ENCODE measurements at regions not wholly inside any gene's neighbourhood (a gene's known extent, or its start where the extent isn't known, plus 50 kb on each side); places are given as distances from the start of the nearest gene placed in this dataset.

GRCh38 chr5:159478950-159479349 is 148.7 kb upstream of the IL12B start (continued):
- no peak for TF ChIP-seq MITF (IDR thresholded peaks at IDR 0.05)
- TF ChIP-seq, protein P1, sequence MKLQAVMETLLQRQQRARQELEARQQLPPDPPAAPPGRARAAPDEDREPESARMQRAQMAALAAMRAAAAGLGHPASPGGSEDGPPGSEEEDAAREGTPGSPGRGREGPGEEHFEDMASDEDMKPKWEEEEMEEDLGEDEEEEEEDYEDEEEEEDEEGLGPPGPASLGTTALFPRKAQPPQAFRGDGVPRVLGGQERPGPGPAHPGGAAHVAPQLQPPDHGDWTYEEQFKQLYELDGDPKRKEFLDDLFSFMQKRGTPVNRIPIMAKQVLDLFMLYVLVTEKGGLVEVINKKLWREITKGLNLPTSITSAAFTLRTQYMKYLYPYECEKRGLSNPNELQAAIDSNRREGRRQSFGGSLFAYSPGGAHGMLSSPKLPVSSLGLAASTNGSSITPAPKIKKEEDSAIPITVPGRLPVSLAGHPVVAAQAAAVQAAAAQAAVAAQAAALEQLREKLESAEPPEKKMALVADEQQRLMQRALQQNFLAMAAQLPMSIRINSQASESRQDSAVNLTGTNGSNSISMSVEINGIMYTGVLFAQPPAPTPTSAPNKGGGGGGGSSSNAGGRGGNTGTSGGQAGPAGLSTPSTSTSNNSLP (IDR thresholded peaks at IDR 0.05; ENCODE audit: borderline replicate concordance, low read depth, low read length), result no peak
- no peak for TF ChIP-seq EP400 (IDR thresholded peaks at IDR 0.05)
- no peak for TF ChIP-seq SRSF9 (IDR thresholded peaks at IDR 0.05; ENCODE audit: borderline replicate concordance, low read depth, low read length)
- TF ChIP-seq, protein P2, sequence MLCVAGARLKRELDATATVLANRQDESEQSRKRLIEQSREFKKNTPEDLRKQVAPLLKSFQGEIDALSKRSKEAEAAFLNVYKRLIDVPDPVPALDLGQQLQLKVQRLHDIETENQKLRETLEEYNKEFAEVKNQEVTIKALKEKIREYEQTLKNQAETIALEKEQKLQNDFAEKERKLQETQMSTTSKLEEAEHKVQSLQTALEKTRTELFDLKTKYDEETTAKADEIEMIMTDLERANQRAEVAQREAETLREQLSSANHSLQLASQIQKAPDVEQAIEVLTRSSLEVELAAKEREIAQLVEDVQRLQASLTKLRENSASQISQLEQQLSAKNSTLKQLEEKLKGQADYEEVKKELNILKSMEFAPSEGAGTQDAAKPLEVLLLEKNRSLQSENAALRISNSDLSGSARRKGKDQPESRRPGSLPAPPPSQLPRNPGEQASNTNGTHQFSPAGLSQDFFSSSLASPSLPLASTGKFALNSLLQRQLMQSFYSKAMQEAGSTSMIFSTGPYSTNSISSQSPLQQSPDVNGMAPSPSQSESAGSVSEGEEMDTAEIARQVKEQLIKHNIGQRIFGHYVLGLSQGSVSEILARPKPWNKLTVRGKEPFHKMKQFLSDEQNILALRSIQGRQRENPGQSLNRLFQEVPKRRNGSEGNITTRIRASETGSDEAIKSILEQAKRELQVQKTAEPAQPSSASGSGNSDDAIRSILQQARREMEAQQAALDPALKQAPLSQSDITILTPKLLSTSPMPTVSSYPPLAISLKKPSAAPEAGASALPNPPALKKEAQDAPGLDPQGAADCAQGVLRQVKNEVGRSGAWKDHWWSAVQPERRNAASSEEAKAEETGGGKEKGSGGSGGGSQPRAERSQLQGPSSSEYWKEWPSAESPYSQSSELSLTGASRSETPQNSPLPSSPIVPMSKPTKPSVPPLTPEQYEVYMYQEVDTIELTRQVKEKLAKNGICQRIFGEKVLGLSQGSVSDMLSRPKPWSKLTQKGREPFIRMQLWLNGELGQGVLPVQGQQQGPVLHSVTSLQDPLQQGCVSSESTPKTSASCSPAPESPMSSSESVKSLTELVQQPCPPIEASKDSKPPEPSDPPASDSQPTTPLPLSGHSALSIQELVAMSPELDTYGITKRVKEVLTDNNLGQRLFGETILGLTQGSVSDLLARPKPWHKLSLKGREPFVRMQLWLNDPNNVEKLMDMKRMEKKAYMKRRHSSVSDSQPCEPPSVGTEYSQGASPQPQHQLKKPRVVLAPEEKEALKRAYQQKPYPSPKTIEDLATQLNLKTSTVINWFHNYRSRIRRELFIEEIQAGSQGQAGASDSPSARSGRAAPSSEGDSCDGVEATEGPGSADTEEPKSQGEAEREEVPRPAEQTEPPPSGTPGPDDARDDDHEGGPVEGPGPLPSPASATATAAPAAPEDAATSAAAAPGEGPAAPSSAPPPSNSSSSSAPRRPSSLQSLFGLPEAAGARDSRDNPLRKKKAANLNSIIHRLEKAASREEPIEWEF (CRISPR knock-in tag; IDR thresholded peaks at IDR 0.05), result no peak
- no peak for TF ChIP-seq MXI1 (IDR thresholded peaks at IDR 0.05; ENCODE audit: low read depth, low read length)
- TF ChIP-seq ZNF699 (CRISPR knock-in tag; IDR thresholded peaks at IDR 0.05; ENCODE audit: insufficient replicate concordance), result no peak
